ENCODE measurements at regions not wholly inside any gene's neighbourhood (a gene's known extent, or its start where the extent isn't known, plus 50 kb on each side); places are given as distances from the start of the nearest gene placed in this dataset.

GRCh38 chr4:3830774-3831528 lies 64.8 kb downstream of the ADRA2C start:
- TF ChIP-seq POLR2AphosphoS5 (IDR thresholded peaks at IDR 0.05; ENCODE audit: low read depth, low read length), result no peak
- no peak for TF ChIP-seq REST (IDR thresholded peaks at IDR 0.05; ENCODE audit: insufficient read depth in 1 of 2, low read depth in 2 of 2, low read length in 2 of 2)
- TF ChIP-seq TAF1 (IDR thresholded peaks at IDR 0.05; ENCODE audit: borderline replicate concordance, insufficient read depth, low read length), result no peak
- no peak for TF ChIP-seq SIN3A (IDR thresholded peaks at IDR 0.05; ENCODE audit: borderline replicate concordance, insufficient read depth, low read length)
- TF ChIP-seq FOXP2 (optimal IDR thresholded peaks at IDR 0.05; ENCODE audit: borderline replicate concordance, extremely low read depth, extremely low read length, insufficient read depth), result no peak

All from PFSK-1 (cell line).